ENCODE measurements at regions not wholly inside any gene's neighbourhood (a gene's known extent, or its start where the extent isn't known, plus 50 kb on each side); places are given as distances from the start of the nearest gene placed in this dataset.

- no peak for DNase-seq
Measured at GRCh38 chr2:120902592-120902991, 166.9 kb downstream of the GLI2 start.

GRCh38 chr2:120904379-120904778 lies 168.7 kb downstream of the GLI2 start:
- no peak for DNase-seq

GRCh38 chr2:120904830-120905234 lies 169.2 kb downstream of the GLI2 start:
- no peak for DNase-seq

- no peak for DNase-seq
Measured at GRCh38 chr2:120905298-120905697, 169.6 kb downstream of the GLI2 start.

- DNase-seq: no peak
Measured at GRCh38 chr2:120905824-120906571, 170.3 kb downstream of the GLI2 start.

- DNase-seq: no peak
Measured at GRCh38 chr2:120906914-120907313, 171.2 kb downstream of the GLI2 start.

GRCh38 chr2:120907822-120908221 lies 172.2 kb downstream of the GLI2 start:
- DNase-seq: no peak

GRCh38 chr2:120908314-120908975 lies 172.8 kb downstream of the GLI2 start:
- DNase-seq: no peak

- no peak for DNase-seq
Measured at GRCh38 chr2:120909102-120909501, 173.4 kb downstream of the GLI2 start.

- no peak for DNase-seq
Measured at GRCh38 chr2:120910164-120910563, 174.5 kb downstream of the GLI2 start.

GRCh38 chr2:120910956-120911951 lies 175.6 kb downstream of the GLI2 start:
- DNase-seq: no peak

GRCh38 chr2:120912101-120912985 lies 176.7 kb downstream of the GLI2 start:
- no peak for DNase-seq

GRCh38 chr2:120913972-120914838 lies 178.5 kb downstream of the GLI2 start:
- DNase-seq: no peak

GRCh38 chr2:120914839-120915521 lies 179.3 kb downstream of the GLI2 start:
- DNase-seq: no peak

- DNase-seq: no peak
Measured at GRCh38 chr2:120915670-120916069, 180.0 kb downstream of the GLI2 start.

- DNase-seq: no peak
Measured at GRCh38 chr2:120916446-120916845, 180.8 kb downstream of the GLI2 start.

- DNase-seq: no peak
Measured at GRCh38 chr2:120917886-120918285, 182.2 kb downstream of the GLI2 start.

- DNase-seq: no peak
Measured at GRCh38 chr2:120919216-120919615, 183.5 kb downstream of the GLI2 start.

- no peak for DNase-seq
Measured at GRCh38 chr2:120919771-120920453, 184.2 kb downstream of the GLI2 start.
